GM19023 (cell line): ENCODE measurements at regions not wholly inside any gene's neighbourhood (a gene's known extent, or its start where the extent isn't known, plus 50 kb on each side); places are given as distances from the start of the nearest gene placed in this dataset.

Experiments used
- ATAC-seq: cut with Tn5 transposase; IDR thresholded peaks from one replicate; pipeline ENCODE4 v1.9.1; 2021; ENCODE audit warnings: mild to moderate bottlenecking, moderate library complexity; ENCODE audit not compliant: unreplicated experiment

DNA sequence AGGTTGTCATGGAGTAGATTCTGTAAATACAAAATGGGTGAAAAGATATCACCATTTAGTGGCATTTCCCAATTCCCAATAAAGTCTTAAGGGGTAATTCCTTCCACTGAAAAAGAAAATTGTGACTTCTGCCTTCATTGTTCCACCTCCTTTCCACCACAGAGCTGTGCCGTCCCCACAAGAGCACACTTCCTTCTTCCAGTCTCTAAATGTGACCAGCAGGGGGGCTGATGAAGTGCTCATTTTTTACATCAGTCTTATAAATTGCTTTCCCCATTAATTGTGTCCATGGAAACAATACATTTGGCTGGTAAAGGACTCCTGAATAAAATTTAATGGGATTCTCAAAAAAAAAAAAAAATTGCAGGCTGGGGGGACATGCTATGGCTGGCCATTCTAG, 260.8 kb upstream of the PSMD7 start:
- no peak for ATAC-seq

DNA sequence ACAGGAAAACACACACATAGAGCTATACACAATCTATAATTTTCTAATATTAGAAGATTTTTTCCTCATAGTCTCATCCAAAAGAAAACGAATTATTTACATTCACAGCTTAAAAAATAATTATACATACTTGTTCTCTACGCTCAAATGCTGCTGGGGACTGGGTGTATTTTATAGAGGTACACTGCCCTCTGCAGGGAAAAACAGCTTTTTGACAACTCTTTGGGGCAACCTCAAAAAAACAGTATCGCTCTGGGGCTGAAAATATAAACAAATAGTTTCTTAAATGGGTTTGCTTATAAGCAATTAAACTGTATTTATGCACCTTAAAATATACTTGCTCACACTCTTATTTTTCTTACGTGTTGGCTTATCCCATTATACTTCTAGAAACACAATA, 261.8 kb upstream of the PSMD7 start:
- ATAC-seq = no peak

GRCh38 chr16:74034200-74034599, 262.4 kb upstream of the PSMD7 start:
- no peak for ATAC-seq

- no peak for ATAC-seq
Measured at GRCh38 chr16:74033441-74033995, 263.1 kb upstream of the PSMD7 start.

- ATAC-seq = no peak
Measured at GRCh38 chr16:74031551-74031950, 265.1 kb upstream of the PSMD7 start.

GRCh38 chr16:74030000-74030706, 266.5 kb upstream of the PSMD7 start:
- ATAC-seq = no peak

GRCh38 chr16:74029115-74029792, 267.4 kb upstream of the PSMD7 start:
- no peak for ATAC-seq

DNA sequence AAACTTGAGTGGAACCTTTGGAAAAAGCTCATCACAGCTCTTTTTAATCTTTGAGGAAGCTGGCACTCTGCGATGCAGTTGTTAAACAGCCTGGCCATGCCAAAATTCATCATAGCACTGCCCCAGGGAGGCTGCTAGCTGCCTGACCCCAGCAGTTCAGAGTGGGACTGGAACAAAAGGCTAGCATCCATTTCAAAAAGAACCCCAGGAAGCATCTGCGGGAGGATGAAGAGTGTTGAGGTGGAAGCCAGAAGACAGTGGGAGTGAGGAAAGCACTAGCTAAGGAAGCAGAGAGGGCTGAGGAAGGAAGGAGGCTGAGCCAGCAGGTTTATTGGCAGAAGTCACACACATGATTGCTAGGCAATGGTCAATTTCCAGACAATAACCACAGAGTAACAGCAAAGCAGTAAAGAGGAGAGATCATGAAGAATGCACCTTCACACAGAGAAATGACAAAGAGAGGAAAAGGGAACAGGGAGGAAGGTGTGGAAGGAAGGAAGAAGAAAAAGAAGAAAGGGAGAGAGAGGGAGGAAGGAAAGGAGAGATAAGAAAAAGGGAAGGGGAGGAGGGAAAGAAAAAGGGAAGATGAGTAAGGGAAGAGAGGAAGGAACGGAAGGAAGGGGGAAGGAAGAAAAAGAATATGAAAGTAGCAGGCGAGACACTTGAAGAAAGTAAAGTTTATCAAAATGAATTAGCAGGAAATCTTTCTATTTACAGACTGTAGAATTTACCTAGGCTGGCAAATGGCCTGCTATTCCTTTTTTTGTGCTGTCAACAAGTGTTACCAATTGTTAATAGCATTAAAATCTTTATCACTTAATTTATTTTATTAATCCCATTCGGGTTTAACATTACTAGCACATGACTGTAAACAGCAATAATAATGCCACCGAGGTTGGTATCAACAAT, 270.0 kb upstream of the PSMD7 start:
- ATAC-seq = no peak

DNA sequence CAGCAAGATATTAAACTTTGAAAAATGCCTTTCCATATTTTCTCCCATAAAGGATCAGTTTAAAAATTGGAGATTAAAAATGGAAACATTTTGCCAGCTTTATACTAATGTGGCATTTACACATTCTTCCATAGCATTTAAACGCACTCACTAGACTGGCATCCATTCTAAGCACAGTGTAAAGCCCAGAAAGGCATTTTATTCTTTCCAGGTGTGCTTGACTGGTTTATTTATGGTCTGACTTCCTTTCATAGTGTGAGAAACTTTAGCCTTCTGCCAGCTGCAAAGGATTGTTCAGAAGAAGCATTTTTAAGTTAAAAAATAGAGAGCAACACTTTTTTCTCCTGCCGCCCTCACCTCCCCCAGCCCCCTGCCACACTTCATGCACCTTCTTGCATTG, 271.7 kb upstream of the PSMD7 start:
- ATAC-seq = no peak

DNA sequence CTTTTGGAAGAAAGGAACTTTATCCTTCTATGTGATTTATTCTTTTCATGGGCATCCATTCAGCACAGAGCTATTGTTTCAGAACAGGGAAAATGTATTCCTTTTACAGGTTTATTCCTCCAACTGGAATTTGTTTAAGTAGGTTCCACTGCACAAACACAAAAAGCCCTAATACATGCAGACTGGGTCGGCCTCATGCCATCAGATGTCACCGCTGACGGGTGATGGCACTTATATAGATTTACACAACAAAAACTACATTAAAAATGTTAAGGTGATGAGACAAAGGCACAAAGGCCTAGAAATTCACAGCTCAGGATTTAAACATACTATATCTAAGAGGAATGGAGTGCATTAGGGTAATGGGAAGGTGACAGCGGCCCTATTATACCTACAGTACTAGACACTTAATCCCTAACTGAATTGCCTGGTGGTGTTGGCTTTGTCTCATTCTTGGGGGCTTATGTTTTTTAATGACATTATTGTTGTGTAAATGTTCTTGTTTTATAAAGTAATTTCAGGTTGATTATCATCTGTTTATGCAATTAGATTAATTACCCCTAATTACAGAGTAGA, 276.4 kb upstream of the PSMD7 start:
- no peak for ATAC-seq

- ATAC-seq = no peak
Measured at GRCh38 chr16:74019612-74020011, 277.0 kb upstream of the PSMD7 start.

- no peak for ATAC-seq
Measured at GRCh38 chr16:74015953-74016352, 280.7 kb upstream of the PSMD7 start.

DNA sequence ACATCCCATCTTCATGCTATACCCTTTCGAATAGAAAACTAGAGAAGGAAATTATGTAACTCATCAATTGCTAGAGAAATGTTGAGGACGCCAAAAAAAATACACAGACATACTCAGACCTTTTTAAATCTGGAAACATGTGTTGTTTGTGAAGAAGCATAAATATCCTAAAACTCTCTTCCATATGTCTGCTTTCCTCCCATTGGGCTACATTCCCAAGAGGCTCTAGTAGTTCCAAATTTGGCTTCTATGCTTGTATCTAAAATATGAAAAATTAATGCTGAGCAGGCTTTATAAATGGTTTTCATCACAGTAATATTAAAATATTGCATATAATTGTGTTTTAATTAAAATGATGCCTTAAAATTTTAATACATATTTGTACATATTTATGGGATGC, 297.9 kb upstream of the PSMD7 start:
- ATAC-seq = no peak

DNA sequence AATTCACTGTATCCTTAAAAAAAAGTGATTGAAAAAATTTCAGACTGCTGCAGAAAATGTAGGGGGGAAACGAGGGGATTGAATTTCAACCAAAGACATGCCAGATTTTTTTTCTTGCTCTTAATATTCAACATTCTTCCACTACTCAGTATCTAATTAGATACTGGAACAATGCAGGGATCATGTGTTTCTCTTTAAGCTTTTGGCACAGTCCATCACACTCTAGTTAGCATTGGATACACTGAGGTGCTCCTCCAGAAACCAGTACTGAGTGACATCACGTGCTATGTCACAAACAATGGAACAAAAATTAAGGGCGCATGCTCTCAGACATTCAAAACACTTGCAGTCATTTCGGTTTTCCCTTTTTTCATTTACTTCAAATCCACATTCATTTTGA, 298.6 kb upstream of the PSMD7 start:
- ATAC-seq = no peak

GRCh38 chr16:73997340-73997711, 299.3 kb upstream of the PSMD7 start:
- no peak for ATAC-seq

GRCh38 chr16:73996624-73997339, 299.8 kb upstream of the PSMD7 start:
- no peak for ATAC-seq

DNA sequence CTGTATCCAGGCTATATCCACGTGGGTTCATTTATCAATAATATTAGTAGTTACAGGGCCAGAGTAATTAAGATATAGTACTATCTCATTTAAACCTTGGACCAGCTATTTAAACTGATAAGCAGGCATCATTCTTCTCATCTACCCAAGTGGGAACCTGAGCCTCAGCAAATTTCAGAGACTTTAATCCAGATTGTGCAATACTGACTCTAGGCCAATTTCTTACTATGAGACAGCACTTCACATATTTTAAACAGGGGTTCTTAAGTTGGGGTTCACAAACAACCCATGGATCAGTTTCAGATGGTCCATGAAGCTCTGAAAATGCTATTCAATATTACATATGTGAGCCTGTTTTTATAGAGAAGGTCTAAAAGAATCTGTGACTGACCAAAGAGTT, 302.7 kb upstream of the PSMD7 start:
- ATAC-seq = no peak

DNA sequence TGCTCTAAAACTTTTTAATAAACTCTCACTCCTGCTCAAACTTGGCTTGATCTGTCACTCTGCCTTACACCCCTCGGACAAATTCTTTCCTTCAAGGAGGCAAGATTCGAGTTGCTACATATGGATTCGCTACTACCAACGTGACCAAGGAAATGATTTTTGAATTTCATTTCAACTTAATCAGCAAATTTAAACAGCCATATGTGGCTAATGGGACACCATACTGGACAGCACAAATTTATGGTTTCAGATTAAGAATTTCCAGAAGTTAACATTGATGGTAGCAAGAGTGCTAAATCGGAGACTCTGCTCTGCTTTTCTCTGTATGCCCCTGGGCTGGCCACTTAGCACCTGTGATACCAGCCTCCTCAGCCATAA, 318.2 kb upstream of the PSMD7 start:
- no peak for ATAC-seq

- no peak for ATAC-seq
Measured at GRCh38 chr16:73976644-73977043, 320.0 kb upstream of the PSMD7 start.

GRCh38 chr16:73973174-73973573, 323.4 kb upstream of the PSMD7 start:
- ATAC-seq = no peak

- ATAC-seq = no peak
Measured at GRCh38 chr16:73966851-73967250, 329.8 kb upstream of the PSMD7 start.
